Kidney (tissue), 13 donors: ENCODE measurements at regions not wholly inside any gene's neighbourhood (a gene's known extent, or its start where the extent isn't known, plus 50 kb on each side); places are given as distances from the start of the nearest gene placed in this dataset.

ENCODE experiments used
- DNase-seq, 5 donors: peaks; one replicate each; pipeline ENCODE4 v3.0.0-alpha.2; 2013 to 2020
- FAIRE-seq: peaks from 2 replicates; lab custom pipeline; 2012; peaks lifted over from hg19 to GRCh38; lab: Jason Lieb, UNC
- H3K27ac ChIP-seq, 2 donors: one replicate each; pipeline ENCODE4 v1.7.0; 2013; ENCODE audit warnings: low read depth in 2 of 2, low read length in 2 of 2, inconsistent platforms in 1 of 2
- H3K27me3 ChIP-seq: one replicate; pipeline ENCODE4 v1.7.1; 2013; ENCODE audit warnings: low read length, inconsistent platforms; ENCODE audit not compliant: control insufficient read depth, insufficient read depth
- H3K36me3 ChIP-seq, 3 donors: one replicate each; pipeline versions ENCODE4 v1.7.0 to v1.7.1; 2013; ENCODE audit warnings: low read length in 3 of 3, control low read depth in 1 of 3, inconsistent platforms in 1 of 3; ENCODE audit not compliant: insufficient read depth in 3 of 3, control insufficient read depth in 2 of 3
- H3K4me1 ChIP-seq, 3 donors: one replicate each; pipeline versions ENCODE4 v1.7.0 to v1.7.1; 2013; ENCODE audit warnings: low read length in 3 of 3, inconsistent platforms in 1 of 3, low read depth in 1 of 3; ENCODE audit not compliant: control insufficient read depth in 2 of 3, insufficient read depth in 2 of 3
- H3K4me3 ChIP-seq, 3 donors: one replicate each; pipeline versions ENCODE4 v1.7.0 to v1.8.1; 2013; ENCODE audit warnings: low read length in 3 of 3, control low read depth in 1 of 3, inconsistent platforms in 1 of 3
- H3K9ac ChIP-seq, 3 donors: one replicate each; pipeline versions ENCODE4 v1.7.0 to v1.7.1; 2013; ENCODE audit warnings: low read length in 3 of 3, control low read depth in 1 of 3, inconsistent platforms in 1 of 3
- H3K9me3 ChIP-seq, 3 donors: one replicate each; pipeline versions ENCODE4 v1.7.0 to v1.7.1; 2013; ENCODE audit warnings: low read length in 3 of 3, control low read depth in 1 of 3, inconsistent platforms in 1 of 3; ENCODE audit not compliant: control insufficient read depth in 2 of 3, insufficient read depth in 1 of 3
- intact Hi-C: fragments of 100-400 bp; cut with DNase I; formaldehyde crosslinking; loops from one replicate; pipeline ENCODE4 v1.11.1; 2022
- TF ChIP-seq, protein P1 (sequence below): IDR thresholded peaks from 3 replicates; pipeline ENCODE4 v1.5.1; 2012; ENCODE audit warnings: mild to moderate bottlenecking, moderate library complexity, borderline replicate concordance; ENCODE audit not compliant: insufficient read depth; ENCODE audit errors: extremely low read depth
- donor health status: control.
- donor health status: control.
- donor health status: control.
- donor health status: control.
- donor health status: control.
- donor health status: DM: yes; HTN: yes; CAD: no.
- donor health status: Normal renal cell carcinoma (clear cell type).

DNA sequence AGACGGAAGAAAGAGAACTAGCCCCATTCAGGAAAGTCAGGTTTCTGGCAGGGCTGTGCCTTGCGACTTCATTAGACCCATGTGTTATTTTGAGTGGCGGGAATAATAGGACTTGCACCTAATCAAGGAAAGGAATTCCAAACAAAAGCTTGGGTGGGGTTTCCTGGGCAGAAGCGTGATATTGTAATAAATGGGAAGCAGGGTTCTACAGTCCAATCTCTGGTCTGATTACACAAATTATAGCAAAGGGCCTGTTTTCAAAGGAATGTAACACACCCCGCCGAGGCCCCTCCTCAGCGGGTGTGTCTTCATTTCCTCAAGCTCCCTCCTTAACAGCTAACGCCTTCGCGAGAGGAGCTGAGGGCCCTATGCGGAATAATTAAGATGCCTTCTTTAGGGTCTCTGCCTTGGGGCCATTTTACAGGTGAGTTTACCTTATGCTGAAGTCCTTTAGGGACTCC lies 396.0 kb upstream of the C2CD4B start:
- DNase-seq (peak in 1 of 5 donors; percentile 13), FAIRE-seq (no peak)
- Histone ChIP-seq H3K36me3 (no peaks in the 10 kb centered on the region), H3K9ac (no peak overlapping the region), H3K27ac (no peak overlapping the region), H3K9me3 (no peaks in the 10 kb centered on the region), H3K4me1 (peaks cover 0 to 7% (median 4%) of the 10 kb centered on the region in 3 donors), H3K27me3 (no peaks in the 10 kb centered on the region), H3K4me3 (no peak overlapping the region)
- intact Hi-C loops = no loop called here
- TF ChIP-seq, protein P1, sequence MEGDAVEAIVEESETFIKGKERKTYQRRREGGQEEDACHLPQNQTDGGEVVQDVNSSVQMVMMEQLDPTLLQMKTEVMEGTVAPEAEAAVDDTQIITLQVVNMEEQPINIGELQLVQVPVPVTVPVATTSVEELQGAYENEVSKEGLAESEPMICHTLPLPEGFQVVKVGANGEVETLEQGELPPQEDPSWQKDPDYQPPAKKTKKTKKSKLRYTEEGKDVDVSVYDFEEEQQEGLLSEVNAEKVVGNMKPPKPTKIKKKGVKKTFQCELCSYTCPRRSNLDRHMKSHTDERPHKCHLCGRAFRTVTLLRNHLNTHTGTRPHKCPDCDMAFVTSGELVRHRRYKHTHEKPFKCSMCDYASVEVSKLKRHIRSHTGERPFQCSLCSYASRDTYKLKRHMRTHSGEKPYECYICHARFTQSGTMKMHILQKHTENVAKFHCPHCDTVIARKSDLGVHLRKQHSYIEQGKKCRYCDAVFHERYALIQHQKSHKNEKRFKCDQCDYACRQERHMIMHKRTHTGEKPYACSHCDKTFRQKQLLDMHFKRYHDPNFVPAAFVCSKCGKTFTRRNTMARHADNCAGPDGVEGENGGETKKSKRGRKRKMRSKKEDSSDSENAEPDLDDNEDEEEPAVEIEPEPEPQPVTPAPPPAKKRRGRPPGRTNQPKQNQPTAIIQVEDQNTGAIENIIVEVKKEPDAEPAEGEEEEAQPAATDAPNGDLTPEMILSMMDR = no peak

DNA sequence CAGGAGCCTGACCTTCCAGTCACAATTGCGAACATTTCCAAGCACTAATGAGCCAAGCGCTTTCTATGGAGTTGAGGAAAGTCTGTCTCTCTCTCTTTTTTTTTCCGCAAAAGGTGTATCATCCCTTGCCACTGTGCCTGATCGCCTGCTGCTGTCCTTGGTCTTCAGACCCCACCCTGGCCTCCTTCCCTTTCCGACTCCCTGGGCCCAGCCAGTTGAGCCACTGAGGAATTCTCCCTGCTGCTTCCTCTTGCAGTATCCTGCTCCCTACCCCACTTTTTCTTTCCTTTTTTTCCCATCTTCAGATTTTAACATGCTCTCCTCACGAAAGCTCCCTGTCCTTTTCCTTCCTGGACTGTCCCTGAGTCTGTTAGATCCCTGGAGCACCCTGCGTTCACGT lies 396.5 kb upstream of the C2CD4B start:
- Histone ChIP-seq H3K27me3 (no peaks in the 10 kb centered on the region), H3K27ac (no peak overlapping the region), H3K4me3 (no peak overlapping the region), H3K9me3 (no peaks in the 10 kb centered on the region), H3K4me1 (peaks cover 0 to 7% (median 4%) of the 10 kb centered on the region in 3 donors), H3K36me3 (no peaks in the 10 kb centered on the region), H3K9ac (no peak overlapping the region)
- TF ChIP-seq, protein P1 = no peak
- intact Hi-C loops = no loop called here
- FAIRE-seq (no peak), DNase-seq (no peak)

DNA sequence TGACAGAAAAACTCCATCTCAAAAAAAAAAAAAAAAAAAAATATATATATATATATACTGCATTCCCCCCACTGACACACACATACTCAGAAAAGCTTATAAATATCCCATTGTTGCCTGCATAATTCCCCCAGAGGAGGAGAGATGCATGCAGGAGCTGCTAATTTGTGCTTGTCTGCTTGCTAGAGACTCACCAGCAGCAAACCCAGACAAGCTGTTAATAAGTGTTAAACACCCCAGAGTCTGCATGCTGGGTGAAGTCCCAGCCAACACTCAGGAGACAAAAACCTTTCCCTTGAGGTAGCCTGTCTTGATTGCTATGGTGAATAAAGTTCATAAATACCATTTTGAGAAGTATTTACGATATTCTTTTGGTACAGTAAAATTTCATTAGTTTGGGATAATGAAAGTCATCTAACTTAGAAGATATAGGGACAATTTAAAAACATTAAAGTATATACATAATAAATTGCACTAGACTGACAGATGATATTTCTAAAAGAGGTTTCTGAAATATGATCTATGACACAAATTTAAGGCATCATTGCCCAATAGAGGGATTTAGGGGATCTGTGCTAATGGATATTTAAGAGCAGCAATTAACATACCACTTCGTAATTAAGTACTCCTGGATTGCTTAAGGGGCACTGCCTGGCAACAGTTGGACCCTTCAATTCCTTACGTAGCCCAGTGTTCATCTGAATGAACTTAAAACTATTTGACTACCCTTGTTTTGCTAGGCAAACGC lies 400.0 kb upstream of the C2CD4B start:
- Histone ChIP-seq H3K4me1 (peaks cover 0 to 10% (median 7%) of the 10 kb centered on the region in 3 donors), H3K9ac (no peak overlapping the region)

More for the DNA sequence above, 400.0 kb upstream of the C2CD4B start:
- intact Hi-C loops = no loop called here
- Histone ChIP-seq H3K4me3 (no peak overlapping the region), H3K36me3 (no peaks in the 10 kb centered on the region), H3K27me3 (no peaks in the 10 kb centered on the region), H3K27ac (no peak overlapping the region), H3K9me3 (no peaks in the 10 kb centered on the region)
- TF ChIP-seq, protein P1 = no peak
- FAIRE-seq (peak; percentile 54), DNase-seq (peak in 2 of 5 donors; percentile 43 to 58)
